ENCODE measurements at regions not wholly inside any gene's neighbourhood (a gene's known extent, or its start where the extent isn't known, plus 50 kb on each side); places are given as distances from the start of the nearest gene placed in this dataset.

- no peak for TF ChIP-seq FOXP2 (optimal IDR thresholded peaks at IDR 0.05; ENCODE audit: control extremely low read depth, extremely low read length, insufficient read depth)
- TF ChIP-seq EZH2 (IDR thresholded peaks at IDR 0.05) = no peak
- TF ChIP-seq POLR2AphosphoS5 (IDR thresholded peaks at IDR 0.05; ENCODE audit: borderline replicate concordance, low read depth, low read length) = no peak
- Histone ChIP-seq H3K36me3 (ENCODE audit: insufficient read depth, low read length) (no peaks in the 10 kb centered on the region), H3K9me3 (ENCODE audit: low read depth, low read length) (no peaks in the 10 kb centered on the region), H3K4me3 (no peak overlapping the region), H3K27ac (no peak overlapping the region), H3K9ac (ENCODE audit: insufficient read length) (no peak overlapping the region)
- DNase-seq (ENCODE audit: low read depth, low spot score) = no peak
Measured at GRCh38 chr11:107247167-107247861, 210.3 kb downstream of the CWF19L2 start.

- no peak for TF ChIP-seq EZH2 (IDR thresholded peaks at IDR 0.05)
- no peak for TF ChIP-seq POLR2AphosphoS5 (IDR thresholded peaks at IDR 0.05; ENCODE audit: borderline replicate concordance, low read depth, low read length)
- TF ChIP-seq FOXP2 (optimal IDR thresholded peaks at IDR 0.05; ENCODE audit: control extremely low read depth, extremely low read length, insufficient read depth) = no peak
- Histone ChIP-seq H3K4me3 (no peak overlapping the region), H3K36me3 (ENCODE audit: insufficient read depth, low read length) (no peaks in the 10 kb centered on the region), H3K9me3 (ENCODE audit: low read depth, low read length) (no peaks in the 10 kb centered on the region), H3K9ac (ENCODE audit: insufficient read length) (no peak overlapping the region), H3K27ac (no peak overlapping the region)
- DNase-seq (ENCODE audit: low read depth, low spot score) = no peak
Measured at GRCh38 chr11:107243929-107244328, 213.7 kb downstream of the CWF19L2 start.

GRCh38 chr11:107232451-107232850 is 214.2 kb upstream of the GUCY1A2 start:
- no peak for DNase-seq (ENCODE audit: low read depth, low spot score)
- Histone ChIP-seq H3K4me3 (no peak overlapping the region), H3K27ac (no peak overlapping the region), H3K9me3 (ENCODE audit: low read depth, low read length) (no peaks in the 10 kb centered on the region), H3K36me3 (ENCODE audit: insufficient read depth, low read length) (no peaks in the 10 kb centered on the region), H3K9ac (ENCODE audit: insufficient read length) (no peak overlapping the region)
- TF ChIP-seq FOXP2 (optimal IDR thresholded peaks at IDR 0.05; ENCODE audit: control extremely low read depth, extremely low read length, insufficient read depth) (no peak), EZH2 (IDR thresholded peaks at IDR 0.05) (no peak), POLR2AphosphoS5 (IDR thresholded peaks at IDR 0.05; ENCODE audit: borderline replicate concordance, low read depth, low read length) (no peak)

- H3K4me3 ChIP-seq = no peak overlapping the region
- H3K9ac ChIP-seq (ENCODE audit: insufficient read length) = no peak overlapping the region
- no peaks in the 10 kb centered on the region for H3K36me3 ChIP-seq (ENCODE audit: insufficient read depth, low read length)
- no peak overlapping the region for H3K27ac ChIP-seq
- TF ChIP-seq POLR2AphosphoS5 (IDR thresholded peaks at IDR 0.05; ENCODE audit: borderline replicate concordance, low read depth, low read length) = no peak
- no peak for TF ChIP-seq EZH2 (IDR thresholded peaks at IDR 0.05)
- no peak for TF ChIP-seq FOXP2 (optimal IDR thresholded peaks at IDR 0.05; ENCODE audit: control extremely low read depth, extremely low read length, insufficient read depth)
- DNase-seq (ENCODE audit: low read depth, low spot score) = no peak
- H3K9me3 ChIP-seq (ENCODE audit: low read depth, low read length) = no peaks in the 10 kb centered on the region
Measured at GRCh38 chr11:107224836-107225235, 206.6 kb upstream of the GUCY1A2 start.

GRCh38 chr11:107222916-107223460 is 204.7 kb upstream of the GUCY1A2 start:
- Histone ChIP-seq H3K36me3 (ENCODE audit: insufficient read depth, low read length) (no peaks in the 10 kb centered on the region), H3K4me3 (no peak overlapping the region), H3K9me3 (ENCODE audit: low read depth, low read length) (no peaks in the 10 kb centered on the region), H3K9ac (ENCODE audit: insufficient read length) (no peak overlapping the region), H3K27ac (no peak overlapping the region)
- TF ChIP-seq FOXP2 (optimal IDR thresholded peaks at IDR 0.05; ENCODE audit: control extremely low read depth, extremely low read length, insufficient read depth) (no peak), EZH2 (IDR thresholded peaks at IDR 0.05) (no peak), POLR2AphosphoS5 (IDR thresholded peaks at IDR 0.05; ENCODE audit: borderline replicate concordance, low read depth, low read length) (no peak)
- no peak for DNase-seq (ENCODE audit: low read depth, low spot score)

GRCh38 chr11:107222431-107222830 is 204.2 kb upstream of the GUCY1A2 start:
- H3K36me3 ChIP-seq (ENCODE audit: insufficient read depth, low read length) = no peaks in the 10 kb centered on the region
- H3K4me3 ChIP-seq = no peak overlapping the region
- H3K9ac ChIP-seq (ENCODE audit: insufficient read length) = no peak overlapping the region
- no peak for DNase-seq (ENCODE audit: low read depth, low spot score)
- no peaks in the 10 kb centered on the region for H3K9me3 ChIP-seq (ENCODE audit: low read depth, low read length)
- TF ChIP-seq POLR2AphosphoS5 (IDR thresholded peaks at IDR 0.05; ENCODE audit: borderline replicate concordance, low read depth, low read length) (no peak), EZH2 (IDR thresholded peaks at IDR 0.05) (no peak), FOXP2 (optimal IDR thresholded peaks at IDR 0.05; ENCODE audit: control extremely low read depth, extremely low read length, insufficient read depth) (no peak)
- no peak overlapping the region for H3K27ac ChIP-seq

- no peak overlapping the region for H3K27ac ChIP-seq
- DNase-seq (ENCODE audit: low read depth, low spot score) = no peak
- no peak overlapping the region for H3K9ac ChIP-seq (ENCODE audit: insufficient read length)
- H3K4me3 ChIP-seq = no peak overlapping the region
- no peaks in the 10 kb centered on the region for H3K36me3 ChIP-seq (ENCODE audit: insufficient read depth, low read length)
- H3K9me3 ChIP-seq (ENCODE audit: low read depth, low read length) = no peaks in the 10 kb centered on the region
- no peak for TF ChIP-seq POLR2AphosphoS5 (IDR thresholded peaks at IDR 0.05; ENCODE audit: borderline replicate concordance, low read depth, low read length)
- no peak for TF ChIP-seq EZH2 (IDR thresholded peaks at IDR 0.05)
- no peak for TF ChIP-seq FOXP2 (optimal IDR thresholded peaks at IDR 0.05; ENCODE audit: control extremely low read depth, extremely low read length, insufficient read depth)
Measured at GRCh38 chr11:107221748-107222285, 203.5 kb upstream of the GUCY1A2 start.

- Histone ChIP-seq H3K9me3 (ENCODE audit: low read depth, low read length) (no peaks in the 10 kb centered on the region), H3K9ac (ENCODE audit: insufficient read length) (no peak overlapping the region), H3K4me3 (peak overlapping the region; percentile 13; the same call in 1 of the 2 replicates), H3K36me3 (ENCODE audit: insufficient read depth, low read length) (no peaks in the 10 kb centered on the region), H3K27ac (no peak overlapping the region)
- peak; percentile 18 for DNase-seq (ENCODE audit: low read depth, low spot score)
- TF ChIP-seq EZH2 (IDR thresholded peaks at IDR 0.05) (no peak), POLR2AphosphoS5 (IDR thresholded peaks at IDR 0.05; ENCODE audit: borderline replicate concordance, low read depth, low read length) (no peak), FOXP2 (optimal IDR thresholded peaks at IDR 0.05; ENCODE audit: control extremely low read depth, extremely low read length, insufficient read depth) (no peak)
Measured at GRCh38 chr11:107218123-107219013, 200.1 kb upstream of the GUCY1A2 start.

All from SK-N-MC (cell line).